ENCODE measurements at regions not wholly inside any gene's neighbourhood (a gene's known extent, or its start where the extent isn't known, plus 50 kb on each side); places are given as distances from the start of the nearest gene placed in this dataset.

DNA sequence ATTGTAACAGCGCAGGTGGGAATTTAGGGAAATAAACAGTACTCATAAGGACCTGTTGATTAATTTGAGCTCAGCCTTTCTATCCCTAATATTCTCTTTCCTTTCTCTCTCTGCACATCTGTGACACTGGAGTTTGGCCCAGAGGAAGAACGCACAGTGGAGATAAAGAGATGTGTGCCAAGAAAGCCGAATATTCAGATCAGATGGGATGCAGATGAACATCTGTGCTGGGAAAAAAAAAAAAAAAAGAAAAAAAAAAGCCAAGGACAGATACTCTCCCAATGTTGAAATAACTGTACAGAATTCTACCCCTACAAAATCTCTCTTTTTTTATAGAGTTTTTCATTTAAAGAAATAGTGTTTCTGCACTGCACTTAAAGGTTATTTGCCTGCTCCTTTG lies 485.4 kb downstream of the KCNJ2 start:
- H3K27me3 ChIP-seq (ENCODE audit: insufficient read depth, low read length, poor library complexity, severe bottlenecking) = no peaks in the 10 kb centered on the region
- no peak overlapping the region for H3K4me3 ChIP-seq (ENCODE audit: low read length, poor library complexity, severe bottlenecking)
- H3K4me2 ChIP-seq (ENCODE audit: low read depth, low read length, poor library complexity, severe bottlenecking) = no peak overlapping the region
- no peaks in the 10 kb centered on the region for H3K36me3 ChIP-seq (ENCODE audit: insufficient read depth, low read length)
- no peaks in the 10 kb centered on the region for H3F3A ChIP-seq (ENCODE audit: low read depth)
- no peaks in the 10 kb centered on the region for H3K4me1 ChIP-seq (ENCODE audit: insufficient read depth, low read length, poor library complexity, severe bottlenecking)
- TF ChIP-seq, protein P1, sequence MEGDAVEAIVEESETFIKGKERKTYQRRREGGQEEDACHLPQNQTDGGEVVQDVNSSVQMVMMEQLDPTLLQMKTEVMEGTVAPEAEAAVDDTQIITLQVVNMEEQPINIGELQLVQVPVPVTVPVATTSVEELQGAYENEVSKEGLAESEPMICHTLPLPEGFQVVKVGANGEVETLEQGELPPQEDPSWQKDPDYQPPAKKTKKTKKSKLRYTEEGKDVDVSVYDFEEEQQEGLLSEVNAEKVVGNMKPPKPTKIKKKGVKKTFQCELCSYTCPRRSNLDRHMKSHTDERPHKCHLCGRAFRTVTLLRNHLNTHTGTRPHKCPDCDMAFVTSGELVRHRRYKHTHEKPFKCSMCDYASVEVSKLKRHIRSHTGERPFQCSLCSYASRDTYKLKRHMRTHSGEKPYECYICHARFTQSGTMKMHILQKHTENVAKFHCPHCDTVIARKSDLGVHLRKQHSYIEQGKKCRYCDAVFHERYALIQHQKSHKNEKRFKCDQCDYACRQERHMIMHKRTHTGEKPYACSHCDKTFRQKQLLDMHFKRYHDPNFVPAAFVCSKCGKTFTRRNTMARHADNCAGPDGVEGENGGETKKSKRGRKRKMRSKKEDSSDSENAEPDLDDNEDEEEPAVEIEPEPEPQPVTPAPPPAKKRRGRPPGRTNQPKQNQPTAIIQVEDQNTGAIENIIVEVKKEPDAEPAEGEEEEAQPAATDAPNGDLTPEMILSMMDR (conservative IDR thresholded peaks at IDR 0.05; ENCODE audit: low read length) = no peak
- no peak for TF ChIP-seq EZH2phosphoT487 (IDR thresholded peaks at IDR 0.05; ENCODE audit: borderline replicate concordance)
- H3K9me2 ChIP-seq (replicated peaks; ENCODE audit: low read depth, low read length) = no peaks in the 10 kb centered on the region
- no peaks in the 10 kb centered on the region for H4K20me1 ChIP-seq (ENCODE audit: insufficient read depth, low read length, poor library complexity, severe bottlenecking)
- H2AFZ ChIP-seq (ENCODE audit: low read length) = no peak overlapping the region
- H3K79me2 ChIP-seq (ENCODE audit: insufficient read depth, low read length) = no peaks in the 10 kb centered on the region
- H3K9me3 ChIP-seq (ENCODE audit: insufficient read depth, low read depth, low read length) = no peaks in the 10 kb centered on the region
- H3K9ac ChIP-seq (ENCODE audit: low read depth, low read length, poor library complexity, severe bottlenecking) = no peak overlapping the region

DNA sequence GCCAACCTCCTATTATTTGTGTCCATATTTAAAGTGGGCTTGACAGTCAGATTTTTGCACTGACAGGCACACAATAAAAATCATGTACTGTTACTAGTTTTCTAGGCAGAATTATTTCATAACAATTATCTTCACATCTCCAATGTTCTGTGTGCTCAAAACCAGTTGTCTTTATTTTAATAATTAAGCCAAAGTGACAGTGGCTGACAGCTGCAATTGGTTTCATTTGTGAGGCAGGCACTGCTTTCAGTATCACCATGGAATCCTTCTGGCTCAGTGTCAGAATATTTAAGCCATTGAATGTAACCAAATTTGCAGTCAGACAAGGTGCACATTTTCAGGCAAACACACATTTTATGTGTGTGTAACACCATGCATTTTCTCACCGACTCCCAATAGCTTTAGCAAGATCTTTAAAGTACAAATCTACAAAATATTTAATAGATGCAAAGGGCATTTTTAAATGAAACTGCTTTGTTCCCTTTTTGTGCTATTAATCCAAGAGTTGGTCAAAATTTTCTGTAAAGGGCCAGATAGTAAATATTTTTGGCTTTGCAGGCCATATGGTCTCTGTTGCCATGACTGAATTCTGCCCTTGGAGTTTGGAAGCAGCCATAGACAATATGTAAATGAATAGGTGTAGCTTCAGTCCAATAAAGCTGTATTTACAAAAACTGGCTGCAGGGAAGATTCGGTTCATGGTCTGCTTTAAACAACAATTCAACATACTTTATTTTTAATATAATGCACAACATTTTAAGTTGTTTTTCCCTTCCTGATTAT lies 486.0 kb downstream of the KCNJ2 start:
- no peaks in the 10 kb centered on the region for H3K9me3 ChIP-seq (ENCODE audit: insufficient read depth, low read depth, low read length)
- H3K4me2 ChIP-seq (ENCODE audit: low read depth, low read length, poor library complexity, severe bottlenecking) = no peak overlapping the region
- no peaks in the 10 kb centered on the region for H3K4me1 ChIP-seq (ENCODE audit: insufficient read depth, low read length, poor library complexity, severe bottlenecking)
- no peaks in the 10 kb centered on the region for H3K9me2 ChIP-seq (replicated peaks; ENCODE audit: low read depth, low read length)
- no peaks in the 10 kb centered on the region for H4K20me1 ChIP-seq (ENCODE audit: insufficient read depth, low read length, poor library complexity, severe bottlenecking)
- H2AFZ ChIP-seq (ENCODE audit: low read length) = no peak overlapping the region
- no peaks in the 10 kb centered on the region for H3K79me2 ChIP-seq (ENCODE audit: insufficient read depth, low read length)
- H3F3A ChIP-seq (ENCODE audit: low read depth) = no peaks in the 10 kb centered on the region
- H3K9ac ChIP-seq (ENCODE audit: low read depth, low read length, poor library complexity, severe bottlenecking) = no peak overlapping the region
- H3K36me3 ChIP-seq (ENCODE audit: insufficient read depth, low read length) = no peaks in the 10 kb centered on the region
- no peak overlapping the region for H3K4me3 ChIP-seq (ENCODE audit: low read length, poor library complexity, severe bottlenecking)
- TF ChIP-seq, protein P1 (conservative IDR thresholded peaks at IDR 0.05; ENCODE audit: low read length) = no peak
- no peak for TF ChIP-seq EZH2phosphoT487 (IDR thresholded peaks at IDR 0.05; ENCODE audit: borderline replicate concordance)
- H3K27me3 ChIP-seq (ENCODE audit: insufficient read depth, low read length, poor library complexity, severe bottlenecking) = no peaks in the 10 kb centered on the region

DNA sequence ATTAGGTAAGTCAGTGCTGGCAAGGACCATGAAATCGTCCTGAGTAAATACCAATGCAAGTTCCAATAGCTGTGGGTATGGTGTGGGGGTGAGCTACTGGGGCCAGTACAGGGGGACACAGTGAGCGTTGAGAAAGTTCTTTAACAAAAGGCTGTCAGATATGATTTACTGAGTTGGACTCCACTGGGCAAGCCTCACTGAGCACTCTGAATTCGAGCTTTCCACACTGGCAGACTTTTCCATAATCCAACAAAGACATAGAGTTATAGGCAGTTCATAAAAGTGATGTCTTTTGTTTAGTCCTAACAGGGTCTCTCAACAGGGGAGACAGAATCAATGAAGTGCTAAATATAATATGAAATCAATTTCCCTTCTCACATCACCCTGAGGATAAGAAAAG lies 489.0 kb downstream of the KCNJ2 start:
- Histone ChIP-seq H2AFZ (ENCODE audit: low read length) (no peak overlapping the region), H3K4me2 (ENCODE audit: low read depth, low read length, poor library complexity, severe bottlenecking) (no peak overlapping the region), H3K27me3 (ENCODE audit: insufficient read depth, low read length, poor library complexity, severe bottlenecking) (no peaks in the 10 kb centered on the region)

More for the DNA sequence above, 489.0 kb downstream of the KCNJ2 start:
- Histone ChIP-seq H3K9me2 (replicated peaks; ENCODE audit: low read depth, low read length) (no peaks in the 10 kb centered on the region), H4K20me1 (ENCODE audit: insufficient read depth, low read length, poor library complexity, severe bottlenecking) (no peaks in the 10 kb centered on the region), H3K4me1 (ENCODE audit: insufficient read depth, low read length, poor library complexity, severe bottlenecking) (no peaks in the 10 kb centered on the region), H3K36me3 (ENCODE audit: insufficient read depth, low read length) (no peaks in the 10 kb centered on the region), H3K79me2 (ENCODE audit: insufficient read depth, low read length) (no peaks in the 10 kb centered on the region), H3K9ac (ENCODE audit: low read depth, low read length, poor library complexity, severe bottlenecking) (no peak overlapping the region), H3K9me3 (ENCODE audit: insufficient read depth, low read depth, low read length) (no peaks in the 10 kb centered on the region), H3K4me3 (ENCODE audit: low read length, poor library complexity, severe bottlenecking) (no peak overlapping the region), H3F3A (ENCODE audit: low read depth) (no peaks in the 10 kb centered on the region)
- TF ChIP-seq EZH2phosphoT487 (IDR thresholded peaks at IDR 0.05; ENCODE audit: borderline replicate concordance) = no peak
- TF ChIP-seq, protein P1 (conservative IDR thresholded peaks at IDR 0.05; ENCODE audit: low read length) = no peak

All from Loucy (cell line).